BJ (cell line): ENCODE measurements at regions not wholly inside any gene's neighbourhood (a gene's known extent, or its start where the extent isn't known, plus 50 kb on each side); places are given as distances from the start of the nearest gene placed in this dataset.
"Not testable (repeated sequence)": the region's sequence is repeated elsewhere in the genome, so short reads cannot be mapped to it uniquely, and the experiment has no call there.

ENCODE experiments used
- CTCF ChIA-PET: fragments of 350-600 bp; formaldehyde crosslinking; extraction: SDS; loops from one replicate; lab custom pipeline; 2021; ENCODE audit warnings: antibody characterized with exemption, inconsistent platforms; lab: Yijun Ruan, JAX
- POLR2A ChIA-PET: fragments of 300-600 bp; sonication (Branson Sonifier 250); formaldehyde crosslinking; extraction: SDS; loops from one replicate; lab custom pipeline; 2021; ENCODE audit warnings: antibody characterized with exemption; lab: Charles Lee
- DNase-seq: peaks from one replicate; pipeline ENCODE4 v3.0.0-alpha.2; 2011; ENCODE audit warnings: low read depth
- H3K27me3 ChIP-seq: 2 replicates; pipeline ENCODE4 v1.6.0; 2011; ENCODE audit warnings: low read length; ENCODE audit not compliant: control insufficient read depth, insufficient read depth
- H3K36me3 ChIP-seq: 2 replicates; pipeline ENCODE4 v1.5.1; 2011; ENCODE audit warnings: low read length; ENCODE audit not compliant: control insufficient read depth, insufficient read depth
- H3K4me3 ChIP-seq: 2 replicates; pipeline ENCODE4 v1.5.1; 2011; ENCODE audit warnings: low read depth, mild to moderate bottlenecking, control low read depth, low read length
- TF ChIP-seq, protein P1 (sequence below): IDR thresholded peaks from 2 replicates; pipeline ENCODE4 v1.5.1; 2011; ENCODE audit warnings: low read depth, mild to moderate bottlenecking, control low read depth, inconsistent platforms, low read length, moderate library complexity; ENCODE audit not compliant: insufficient read depth

DNA sequence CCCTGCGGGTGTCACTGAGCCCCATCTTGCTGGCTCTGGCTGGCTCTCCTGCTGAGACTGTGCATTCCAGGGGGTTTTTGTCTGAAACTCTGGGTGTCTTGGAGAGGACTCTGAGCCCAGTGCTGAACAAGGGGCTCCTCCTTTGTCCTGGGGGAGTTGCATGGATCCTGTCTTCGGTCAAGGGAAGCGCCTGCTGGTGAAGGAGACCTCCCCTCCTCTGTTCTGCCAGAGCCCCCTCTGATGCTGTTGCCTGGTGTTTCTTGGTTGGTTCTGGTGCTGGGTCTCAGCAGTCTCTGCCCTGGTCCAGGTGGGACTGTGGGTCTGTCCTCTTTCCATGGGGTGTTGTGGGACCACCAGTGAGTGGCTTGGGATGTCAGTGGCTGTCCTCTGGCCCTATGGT lies 380.9 kb downstream of the TMEM121 start:
- TF ChIP-seq, protein P1, sequence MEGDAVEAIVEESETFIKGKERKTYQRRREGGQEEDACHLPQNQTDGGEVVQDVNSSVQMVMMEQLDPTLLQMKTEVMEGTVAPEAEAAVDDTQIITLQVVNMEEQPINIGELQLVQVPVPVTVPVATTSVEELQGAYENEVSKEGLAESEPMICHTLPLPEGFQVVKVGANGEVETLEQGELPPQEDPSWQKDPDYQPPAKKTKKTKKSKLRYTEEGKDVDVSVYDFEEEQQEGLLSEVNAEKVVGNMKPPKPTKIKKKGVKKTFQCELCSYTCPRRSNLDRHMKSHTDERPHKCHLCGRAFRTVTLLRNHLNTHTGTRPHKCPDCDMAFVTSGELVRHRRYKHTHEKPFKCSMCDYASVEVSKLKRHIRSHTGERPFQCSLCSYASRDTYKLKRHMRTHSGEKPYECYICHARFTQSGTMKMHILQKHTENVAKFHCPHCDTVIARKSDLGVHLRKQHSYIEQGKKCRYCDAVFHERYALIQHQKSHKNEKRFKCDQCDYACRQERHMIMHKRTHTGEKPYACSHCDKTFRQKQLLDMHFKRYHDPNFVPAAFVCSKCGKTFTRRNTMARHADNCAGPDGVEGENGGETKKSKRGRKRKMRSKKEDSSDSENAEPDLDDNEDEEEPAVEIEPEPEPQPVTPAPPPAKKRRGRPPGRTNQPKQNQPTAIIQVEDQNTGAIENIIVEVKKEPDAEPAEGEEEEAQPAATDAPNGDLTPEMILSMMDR = no peak
- POLR2A ChIA-PET = no interaction called here

DNA sequence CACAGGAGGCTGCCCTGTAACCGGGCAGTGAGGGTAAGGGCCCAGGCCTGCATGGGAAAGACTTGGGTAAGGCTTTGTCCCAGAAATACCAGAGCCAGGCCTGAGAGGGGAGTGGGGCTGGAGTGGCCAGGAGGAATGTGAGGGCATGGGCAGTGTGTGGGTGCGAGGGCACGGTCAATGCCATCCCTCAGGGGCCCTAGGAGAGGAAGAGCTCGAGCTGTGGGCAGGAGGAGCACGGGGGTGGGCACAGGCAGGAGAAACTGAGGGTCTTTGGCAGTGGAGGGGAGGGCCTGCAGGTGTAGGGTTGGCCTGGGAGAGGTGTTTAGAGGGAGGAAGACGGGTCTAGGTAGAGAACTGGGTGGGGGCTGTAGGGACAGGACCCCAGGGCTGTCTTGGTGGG lies 381.6 kb downstream of the TMEM121 start:
- H3K4me3 ChIP-seq = no peak overlapping the region
- no peaks in the 10 kb centered on the region for H3K36me3 ChIP-seq
- DNase-seq = no peak
- ChIA-PET CTCF (no interaction called here), POLR2A (no interaction called here)
- H3K27me3 ChIP-seq = no peaks in the 10 kb centered on the region
- TF ChIP-seq, protein P1 = no peak

More for the DNA sequence above, 380.9 kb downstream of the TMEM121 start:
- H3K27me3 ChIP-seq = no peaks in the 10 kb centered on the region
- CTCF ChIA-PET = no interaction called here
- no peaks in the 10 kb centered on the region for H3K36me3 ChIP-seq
- H3K4me3 ChIP-seq = no peak overlapping the region
- DNase-seq = no peak

DNA sequence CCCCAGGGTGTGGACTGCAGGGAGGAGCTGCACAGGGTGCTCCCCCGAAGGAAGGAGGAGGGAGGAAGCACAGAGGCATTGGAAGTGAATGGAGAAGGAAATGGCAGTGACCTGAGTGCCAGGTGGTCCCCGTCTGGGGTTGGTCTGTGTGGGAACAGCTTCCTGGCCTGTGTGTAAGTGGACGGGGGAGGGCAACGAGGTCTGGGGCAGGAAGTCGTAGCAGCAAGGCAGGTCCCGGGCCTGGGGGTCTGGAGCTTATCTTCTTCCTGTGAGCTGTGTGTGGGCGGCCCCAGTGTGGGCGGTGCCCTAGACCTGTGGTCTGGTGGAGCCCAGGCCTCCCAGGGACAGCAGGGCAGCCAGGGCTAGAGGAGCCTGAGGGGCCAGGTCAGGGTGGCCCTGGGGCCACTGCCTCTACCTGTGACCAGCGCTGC lies 382.1 kb downstream of the TMEM121 start:
- CTCF ChIA-PET = no interaction called here
- no peak for DNase-seq

DNA sequence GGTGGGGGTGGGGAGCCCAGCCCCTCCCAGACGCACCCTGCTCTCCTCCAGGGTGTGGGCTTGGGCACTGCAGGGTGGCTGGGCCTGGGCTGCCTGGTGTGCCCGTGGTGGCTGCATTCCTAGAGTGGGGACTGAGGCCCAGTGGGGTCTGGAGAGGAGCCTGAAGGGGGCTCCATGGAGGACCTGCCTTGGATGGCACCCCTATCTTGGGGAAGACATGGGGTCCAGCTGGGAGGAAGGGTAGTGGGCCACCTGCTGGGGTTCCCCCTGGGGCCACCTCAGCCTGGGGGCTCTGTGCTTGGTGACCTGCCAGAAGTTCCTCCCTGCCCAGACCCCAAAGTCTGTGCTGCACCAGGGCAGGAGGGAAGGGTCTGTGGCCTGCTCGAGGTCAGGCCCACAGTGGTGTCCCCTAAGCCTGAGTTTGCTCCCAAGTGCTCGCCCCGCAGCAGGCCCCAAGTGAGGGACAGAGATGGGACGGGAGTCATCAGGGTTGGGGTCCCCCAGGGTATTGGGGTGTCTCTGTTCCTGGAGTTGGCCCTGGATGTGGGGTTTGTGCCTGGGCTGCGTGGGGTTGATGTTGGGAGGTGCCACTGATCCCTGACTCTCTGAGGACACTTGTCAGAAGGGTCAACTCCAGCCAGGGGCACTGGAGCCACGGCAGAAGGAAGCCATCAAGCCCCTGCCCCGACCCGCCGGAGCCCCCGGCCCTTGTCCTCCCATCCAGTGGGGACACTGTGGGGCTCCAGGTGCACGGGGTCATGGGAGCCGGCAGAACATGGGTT lies 382.9 kb downstream of the TMEM121 start:
- CTCF ChIA-PET = no interaction called here

More for the DNA sequence above, 382.1 kb downstream of the TMEM121 start:
- no peaks in the 10 kb centered on the region for H3K27me3 ChIP-seq
- TF ChIP-seq, protein P1 = no peak
- no peaks in the 10 kb centered on the region for H3K36me3 ChIP-seq
- POLR2A ChIA-PET = no interaction called here
- H3K4me3 ChIP-seq = no peak overlapping the region

DNA sequence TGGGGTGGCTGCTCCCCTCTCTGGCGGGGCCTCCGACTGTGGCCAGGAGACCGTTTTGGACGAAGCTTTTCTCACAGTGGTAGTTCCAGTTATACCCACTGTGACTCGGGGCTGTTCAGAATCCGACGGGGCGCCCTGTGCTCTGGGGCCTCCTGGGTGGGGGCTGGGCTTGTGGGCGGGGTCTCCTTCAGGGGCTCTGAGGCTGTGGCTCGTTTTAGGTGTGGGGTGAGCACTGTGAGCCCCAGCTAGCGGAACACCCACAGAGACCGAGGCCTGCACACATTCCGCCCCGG lies 383.4 kb downstream of the TMEM121 start:
- CTCF ChIA-PET, H3K4me3 ChIP-seq, DNase-seq, POLR2A ChIA-PET, H3K27me3 ChIP-seq, H3K36me3 ChIP-seq: not testable (repeated sequence)

More for the DNA sequence above, 382.9 kb downstream of the TMEM121 start:
- no peak for DNase-seq
- Histone ChIP-seq H3K36me3 (no peaks in the 10 kb centered on the region), H3K27me3 (no peaks in the 10 kb centered on the region), H3K4me3 (no peak overlapping the region)
- TF ChIP-seq, protein P1 = no peak
- POLR2A ChIA-PET = no interaction called here

DNA sequence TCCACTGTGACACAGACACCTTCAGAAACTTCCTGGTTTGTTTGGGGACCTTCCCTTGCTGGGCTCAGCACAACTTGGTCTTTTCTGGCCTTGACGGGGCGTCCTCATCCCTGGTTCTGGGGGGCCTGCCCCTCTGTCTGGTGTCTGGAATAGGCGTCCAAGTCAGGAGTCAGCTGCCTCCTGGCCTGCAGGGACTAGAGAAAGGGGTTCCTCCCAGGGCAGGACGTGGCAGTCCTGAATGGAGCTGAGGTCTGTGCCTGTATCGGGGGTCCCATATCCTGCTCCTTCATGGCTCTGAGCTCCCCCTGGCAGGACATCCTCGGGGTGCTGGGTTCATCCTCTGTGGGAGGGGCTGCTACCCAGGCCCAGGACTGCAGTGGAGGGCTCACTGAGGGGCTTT lies 384.0 kb downstream of the TMEM121 start:
- TF ChIP-seq, protein P1 = no peak
- ChIA-PET CTCF (no interaction called here), POLR2A (no interaction called here)
- no peak for DNase-seq
- H3K36me3 ChIP-seq = no peaks in the 10 kb centered on the region
- no peak overlapping the region for H3K4me3 ChIP-seq
- no peaks in the 10 kb centered on the region for H3K27me3 ChIP-seq
